G401.6 (cell line): ENCODE measurements at regions not wholly inside any gene's neighbourhood (a gene's known extent, or its start where the extent isn't known, plus 50 kb on each side); places are given as distances from the start of the nearest gene placed in this dataset.

Source experiments
- FAIRE-seq: peaks from 2 replicates; lab custom pipeline; 2012; peaks lifted over from hg19 to GRCh38; lab: Jason Lieb, UNC

GRCh38 chr1:199857108-199857507 lies 170.4 kb upstream of the NR5A2 start:
- no peak for FAIRE-seq

GRCh38 chr1:199857516-199857915 lies 170.0 kb upstream of the NR5A2 start:
- no peak for FAIRE-seq

- no peak for FAIRE-seq
These were observed 169.3 kb upstream of the NR5A2 start for GRCh38 chr1:199858171-199858570.

- FAIRE-seq = no peak
These were observed 168.7 kb upstream of the NR5A2 start for GRCh38 chr1:199858856-199859255.

- FAIRE-seq = no peak
These were observed 168.0 kb upstream of the NR5A2 start for GRCh38 chr1:199859491-199859933.

- no peak for FAIRE-seq
These were observed 166.3 kb upstream of the NR5A2 start for GRCh38 chr1:199861020-199861795.

- FAIRE-seq = no peak
These were observed 165.5 kb upstream of the NR5A2 start for GRCh38 chr1:199862047-199862446.

GRCh38 chr1:199866210-199866617 lies 161.3 kb upstream of the NR5A2 start:
- no peak for FAIRE-seq

GRCh38 chr1:199867601-199868000 lies 159.9 kb upstream of the NR5A2 start:
- no peak for FAIRE-seq

- FAIRE-seq = no peak
These were observed 158.7 kb upstream of the NR5A2 start for GRCh38 chr1:199868777-199869176.

GRCh38 chr1:199875337-199875736 lies 152.2 kb upstream of the NR5A2 start:
- FAIRE-seq = no peak

- FAIRE-seq = no peak
These were observed 151.7 kb upstream of the NR5A2 start for GRCh38 chr1:199875856-199876255.

- no peak for FAIRE-seq
These were observed 149.8 kb upstream of the NR5A2 start for GRCh38 chr1:199877526-199878384.

GRCh38 chr1:199878823-199879222 lies 148.7 kb upstream of the NR5A2 start:
- no peak for FAIRE-seq

- no peak for FAIRE-seq
These were observed 128.9 kb upstream of the NR5A2 start for GRCh38 chr1:199898654-199899053.

- FAIRE-seq = no peak
These were observed 126.2 kb upstream of the NR5A2 start for GRCh38 chr1:199901341-199901740.

GRCh38 chr1:199907361-199907760 lies 120.1 kb upstream of the NR5A2 start:
- FAIRE-seq = no peak

- no peak for FAIRE-seq
These were observed 118.4 kb upstream of the NR5A2 start for GRCh38 chr1:199909137-199909536.

GRCh38 chr1:199913318-199913717 lies 114.2 kb upstream of the NR5A2 start:
- no peak for FAIRE-seq

- FAIRE-seq = no peak
These were observed 113.0 kb upstream of the NR5A2 start for GRCh38 chr1:199914546-199914945.

- no peak for FAIRE-seq
These were observed 109.2 kb upstream of the NR5A2 start for GRCh38 chr1:199918196-199918769.

GRCh38 chr1:199920635-199921034 lies 106.9 kb upstream of the NR5A2 start:
- FAIRE-seq = no peak

- FAIRE-seq = no peak
These were observed 98.0 kb upstream of the NR5A2 start for GRCh38 chr1:199929556-199929955.
